ENCODE measurements at regions not wholly inside any gene's neighbourhood (a gene's known extent, or its start where the extent isn't known, plus 50 kb on each side); places are given as distances from the start of the nearest gene placed in this dataset.

GRCh38 chr6:19755181-19755580 is 82.0 kb upstream of the ID4 start:
- DNase-seq (ENCODE audit: extremely low read depth, low read depth): no peak

GRCh38 chr6:19757036-19757435 is 80.1 kb upstream of the ID4 start:
- no peak for DNase-seq (ENCODE audit: extremely low read depth, low read depth)

GRCh38 chr6:19759117-19759880 is 77.9 kb upstream of the ID4 start:
- no peak for DNase-seq (ENCODE audit: extremely low read depth, low read depth)

GRCh38 chr6:19761121-19761520 is 76.0 kb upstream of the ID4 start:
- DNase-seq (ENCODE audit: extremely low read depth, low read depth): no peak

GRCh38 chr6:19771753-19772336 is 65.3 kb upstream of the ID4 start:
- no peak for DNase-seq (ENCODE audit: extremely low read depth, low read depth)

GRCh38 chr6:19772891-19773290 is 64.3 kb upstream of the ID4 start:
- no peak for DNase-seq (ENCODE audit: extremely low read depth, low read depth)

GRCh38 chr6:19781269-19781668 is 55.9 kb upstream of the ID4 start:
- DNase-seq (ENCODE audit: extremely low read depth, low read depth): no peak

- no peak for DNase-seq (ENCODE audit: extremely low read depth, low read depth)
These were observed 54.6 kb upstream of the ID4 start for GRCh38 chr6:19782588-19782987.

Small RNA genes lying in the stretch of these regions (small RNA-seq; reads per million reads assigned to genes)
- gene MIR548A1 (0 reads per million in 2 experiments), gene RNA5SP205 (0 reads per million in 2 experiments), gene RNU6-801P (0 reads per million in 2 experiments)

Data from NCI-H460 (cell line).